Activated naive CD4-positive, alpha-beta T cell treated with anti-CD3 and anti-CD28 coated beads, Interleukin-2, amount 10 ng/mL, durations not matched to agents 7 days and 5 days (primary cell): ENCODE measurements at regions not wholly inside any gene's neighbourhood (a gene's known extent, or its start where the extent isn't known, plus 50 kb on each side); places are given as distances from the start of the nearest gene placed in this dataset.

Experiments
- CTCF ChIA-PET: fragments of 350-600 bp; sonication (Branson Sonifier 250); formaldehyde crosslinking; loops from one replicate; lab custom pipeline; 2021; ENCODE audit warnings: antibody characterized with exemption; lab: Charles Lee
- DNase-seq: peaks from one replicate; pipeline ENCODE4 v3.0.0-alpha.2; 2020
- H3K27ac Mint-ChIP-seq: one replicate; pipeline ENCODE4 v1.8.0; 2021; ENCODE audit warnings: mild to moderate bottlenecking, moderate library complexity, mixed read lengths
- H3K27me3 Mint-ChIP-seq: one replicate; pipeline ENCODE4 v1.8.0; 2021; ENCODE audit warnings: mild to moderate bottlenecking, mixed read lengths
- H3K36me3 Mint-ChIP-seq: one replicate; pipeline ENCODE4 v1.8.0; 2021; ENCODE audit warnings: mixed read lengths
- H3K4me1 Mint-ChIP-seq: one replicate; pipeline ENCODE4 v1.8.0; 2021; ENCODE audit warnings: mixed read lengths
- H3K4me3 Mint-ChIP-seq: one replicate; pipeline ENCODE4 v1.8.0; 2021; ENCODE audit warnings: mild to moderate bottlenecking, moderate library complexity, mixed read lengths
- H3K9me3 Mint-ChIP-seq: one replicate; pipeline ENCODE4 v1.8.0; 2021; ENCODE audit warnings: mixed read lengths

DNA sequence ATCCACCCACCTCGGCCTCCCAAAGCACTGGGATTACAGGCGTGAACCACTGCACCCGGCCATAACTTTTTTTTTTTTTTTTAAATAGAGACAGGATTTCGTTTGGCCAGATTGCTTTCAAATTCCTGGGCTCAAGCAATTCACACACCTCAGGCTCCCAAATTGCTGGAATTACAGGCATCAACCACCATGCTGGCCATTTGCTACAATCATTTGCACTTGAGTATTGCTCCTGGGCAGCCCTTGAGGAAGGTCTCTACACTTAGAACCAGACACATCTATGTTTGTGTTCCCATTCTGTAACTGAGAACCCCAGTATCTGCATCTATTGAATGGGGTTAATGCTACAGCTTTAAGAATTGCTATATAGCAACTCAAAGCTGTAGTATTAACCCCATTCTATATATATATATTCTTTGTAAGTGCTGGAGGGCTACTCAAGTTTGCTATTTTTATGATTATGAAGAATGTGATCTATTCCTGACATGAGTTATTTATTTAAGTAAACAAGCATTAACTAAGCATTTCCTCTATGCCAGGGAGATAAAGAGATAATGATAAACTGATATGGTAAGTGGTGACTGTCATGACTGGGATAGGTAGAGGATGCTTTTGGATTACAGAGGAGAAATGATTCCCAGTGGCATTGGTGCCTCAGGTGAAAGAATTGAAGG lies 496.5 kb upstream of the TNC start:
- H3K4me3 Mint-ChIP-seq = no peak overlapping the region
- no peaks in the 10 kb centered on the region for H3K4me1 Mint-ChIP-seq
- H3K36me3 Mint-ChIP-seq = no peaks in the 10 kb centered on the region
- no peak for DNase-seq
- H3K27me3 Mint-ChIP-seq = no peaks in the 10 kb centered on the region
- no peaks in the 10 kb centered on the region for H3K9me3 Mint-ChIP-seq
- CTCF ChIA-PET = no interaction called here
- no peak overlapping the region for H3K27ac Mint-ChIP-seq

DNA sequence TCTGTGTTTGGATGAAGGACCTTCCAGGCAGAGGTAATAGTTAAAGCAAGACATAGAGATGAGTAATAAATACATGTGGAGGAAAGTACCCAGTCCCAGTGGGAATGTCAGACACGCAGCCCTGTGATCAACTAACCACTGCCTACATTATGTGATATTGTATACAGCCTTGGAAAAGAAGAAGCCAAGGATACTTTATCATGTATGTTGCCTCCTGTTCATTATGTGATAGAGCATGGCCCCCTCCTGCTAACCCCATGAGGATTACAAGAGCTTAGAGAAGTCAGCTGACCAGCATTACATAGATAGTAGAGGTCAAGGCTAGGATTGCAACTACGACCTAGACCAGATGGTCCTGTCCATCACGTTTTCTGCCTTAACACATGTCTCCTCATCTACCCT lies 497.0 kb upstream of the TNC start:
- Mint-ChIP-seq H3K27me3 (no peaks in the 10 kb centered on the region), H3K9me3 (no peaks in the 10 kb centered on the region), H3K36me3 (no peaks in the 10 kb centered on the region), H3K27ac (no peak overlapping the region), H3K4me1 (no peaks in the 10 kb centered on the region), H3K4me3 (no peak overlapping the region)
- CTCF ChIA-PET = no interaction called here
- DNase-seq = no peak

GRCh38 chr9:115615821-115616665 lies 498.1 kb upstream of the TNC start:
- CTCF ChIA-PET = no interaction called here
- H3K9me3 Mint-ChIP-seq = peaks cover 5% of the 10 kb centered on the region
- H3K4me3 Mint-ChIP-seq = no peak overlapping the region
- H3K27ac Mint-ChIP-seq = no peak overlapping the region
- DNase-seq = no peak
- H3K36me3 Mint-ChIP-seq = no peaks in the 10 kb centered on the region
- no peaks in the 10 kb centered on the region for H3K27me3 Mint-ChIP-seq
- no peaks in the 10 kb centered on the region for H3K4me1 Mint-ChIP-seq

GRCh38 chr9:115616666-115617239 lies 498.8 kb upstream of the TNC start:
- Mint-ChIP-seq H3K9me3 (peaks cover 5% of the 10 kb centered on the region), H3K36me3 (no peaks in the 10 kb centered on the region), H3K4me3 (no peak overlapping the region), H3K27me3 (no peaks in the 10 kb centered on the region), H3K4me1 (no peaks in the 10 kb centered on the region), H3K27ac (no peak overlapping the region)
- CTCF ChIA-PET = no interaction called here
- DNase-seq = no peak

GRCh38 chr9:115625251-115625650 lies 507.3 kb upstream of the TNC start:
- H3K27me3 Mint-ChIP-seq = no peaks in the 10 kb centered on the region
- no peaks in the 10 kb centered on the region for H3K4me1 Mint-ChIP-seq
- H3K36me3 Mint-ChIP-seq = no peaks in the 10 kb centered on the region
- CTCF ChIA-PET = no interaction called here
- H3K9me3 Mint-ChIP-seq = peaks cover 2% of the 10 kb centered on the region
- no peak overlapping the region for H3K4me3 Mint-ChIP-seq
- DNase-seq = no peak
- no peak overlapping the region for H3K27ac Mint-ChIP-seq

- Mint-ChIP-seq H3K4me1 (no peaks in the 10 kb centered on the region), H3K27ac (no peak overlapping the region), H3K36me3 (no peaks in the 10 kb centered on the region), H3K4me3 (no peak overlapping the region), H3K27me3 (no peaks in the 10 kb centered on the region), H3K9me3 (no peaks in the 10 kb centered on the region)
- CTCF ChIA-PET = no interaction called here
- DNase-seq = no peak
These were observed 508.0 kb upstream of the TNC start for GRCh38 chr9:115625954-115626353.

DNA sequence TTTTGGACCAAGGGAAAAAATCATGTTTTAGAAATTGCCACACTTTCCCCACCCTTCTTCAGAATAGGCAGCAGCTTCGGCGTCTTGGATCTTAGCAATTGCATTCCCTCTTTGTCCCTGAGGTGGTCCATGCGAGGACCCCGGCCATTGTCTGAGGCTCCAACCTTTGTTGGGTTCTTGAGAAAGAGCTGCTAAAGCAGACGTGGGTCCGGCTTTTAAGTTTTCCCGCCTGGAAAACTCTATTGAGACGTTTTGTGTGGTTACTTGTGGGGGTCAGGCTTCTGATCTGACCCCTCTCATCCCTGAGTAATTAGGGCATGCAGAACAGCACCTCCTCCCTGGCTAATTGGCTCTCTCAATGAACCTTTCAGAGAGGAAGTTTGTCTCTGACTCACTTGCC lies 509.6 kb upstream of the TNC start:
- CTCF ChIA-PET = no interaction called here
- H3K27ac Mint-ChIP-seq = no peak overlapping the region
- no peaks in the 10 kb centered on the region for H3K27me3 Mint-ChIP-seq
- DNase-seq = no peak
- no peaks in the 10 kb centered on the region for H3K9me3 Mint-ChIP-seq
- no peaks in the 10 kb centered on the region for H3K4me1 Mint-ChIP-seq
- no peaks in the 10 kb centered on the region for H3K36me3 Mint-ChIP-seq
- H3K4me3 Mint-ChIP-seq = no peak overlapping the region

GRCh38 chr9:115628426-115628825 lies 510.5 kb upstream of the TNC start:
- Mint-ChIP-seq H3K4me1 (no peaks in the 10 kb centered on the region), H3K27me3 (no peaks in the 10 kb centered on the region), H3K4me3 (no peak overlapping the region), H3K27ac (no peak overlapping the region), H3K9me3 (no peaks in the 10 kb centered on the region), H3K36me3 (no peaks in the 10 kb centered on the region)
- no peak for DNase-seq
- CTCF ChIA-PET = no interaction called here

DNA sequence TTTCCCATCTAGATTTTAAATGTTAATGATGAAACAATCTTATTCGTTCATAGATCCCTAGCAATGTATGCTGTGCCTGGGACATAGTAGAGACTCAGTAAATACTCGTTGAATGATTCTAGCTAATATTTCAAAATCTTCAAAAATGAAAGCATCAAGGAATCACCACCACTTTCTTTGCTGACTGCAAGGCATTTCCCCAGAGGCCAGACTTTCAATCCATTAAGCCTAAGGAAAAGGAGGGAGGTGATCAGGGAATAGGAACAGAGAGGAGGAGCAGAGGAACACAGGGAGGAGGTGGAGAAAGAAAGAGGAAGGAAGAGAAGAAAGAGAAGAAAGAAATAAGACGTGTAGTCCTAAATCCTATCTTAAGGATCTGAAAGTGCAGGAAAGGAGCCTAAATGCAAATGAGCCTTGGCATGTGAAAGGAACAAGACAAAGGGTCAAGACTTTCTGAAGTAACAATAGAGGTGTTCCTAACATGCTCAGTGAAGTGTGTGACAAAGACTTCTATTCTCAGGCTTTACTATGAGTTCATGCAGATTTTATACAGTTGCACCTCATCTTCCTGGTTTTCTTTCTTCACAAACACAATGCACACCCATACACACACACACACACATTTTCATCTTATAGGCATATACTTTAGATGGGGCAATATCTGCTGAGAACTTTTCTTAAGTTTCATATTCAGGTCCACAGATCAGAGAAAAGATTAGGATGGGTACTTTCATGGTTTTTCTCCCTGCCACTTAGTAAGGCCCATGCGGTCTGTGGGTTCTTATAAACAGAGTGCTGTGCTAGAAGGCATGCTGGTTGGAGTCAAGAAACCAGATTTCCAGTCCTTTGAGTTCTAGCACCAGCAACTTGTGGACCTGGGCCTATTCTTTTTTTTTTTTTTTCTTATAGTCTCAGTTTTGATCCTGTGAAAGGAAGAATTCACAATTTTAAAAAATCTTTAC lies 512.2 kb upstream of the TNC start:
- Mint-ChIP-seq H3K36me3 (no peaks in the 10 kb centered on the region), H3K27me3 (no peaks in the 10 kb centered on the region), H3K4me3 (no peak overlapping the region), H3K27ac (no peak overlapping the region), H3K4me1 (no peaks in the 10 kb centered on the region), H3K9me3 (no peaks in the 10 kb centered on the region)
- no peak for DNase-seq
- CTCF ChIA-PET = no interaction called here

- H3K4me3 Mint-ChIP-seq = no peak overlapping the region
These were observed 514.4 kb upstream of the TNC start for GRCh38 chr9:115632391-115632790.

GRCh38 chr9:115633104-115633503 lies 515.1 kb upstream of the TNC start:
- no peak for DNase-seq
- CTCF ChIA-PET = no interaction called here
- Mint-ChIP-seq H3K27me3 (no peaks in the 10 kb centered on the region), H3K4me1 (no peaks in the 10 kb centered on the region), H3K36me3 (no peaks in the 10 kb centered on the region), H3K27ac (no peak overlapping the region), H3K4me3 (no peak overlapping the region), H3K9me3 (no peaks in the 10 kb centered on the region)

More at GRCh38 chr9:115632391-115632790, 514.4 kb upstream of the TNC start:
- no peaks in the 10 kb centered on the region for H3K4me1 Mint-ChIP-seq
- H3K27me3 Mint-ChIP-seq = no peaks in the 10 kb centered on the region
- no peak for DNase-seq
- no peaks in the 10 kb centered on the region for H3K36me3 Mint-ChIP-seq
- CTCF ChIA-PET = no interaction called here
- no peak overlapping the region for H3K27ac Mint-ChIP-seq
- H3K9me3 Mint-ChIP-seq = no peaks in the 10 kb centered on the region

DNA sequence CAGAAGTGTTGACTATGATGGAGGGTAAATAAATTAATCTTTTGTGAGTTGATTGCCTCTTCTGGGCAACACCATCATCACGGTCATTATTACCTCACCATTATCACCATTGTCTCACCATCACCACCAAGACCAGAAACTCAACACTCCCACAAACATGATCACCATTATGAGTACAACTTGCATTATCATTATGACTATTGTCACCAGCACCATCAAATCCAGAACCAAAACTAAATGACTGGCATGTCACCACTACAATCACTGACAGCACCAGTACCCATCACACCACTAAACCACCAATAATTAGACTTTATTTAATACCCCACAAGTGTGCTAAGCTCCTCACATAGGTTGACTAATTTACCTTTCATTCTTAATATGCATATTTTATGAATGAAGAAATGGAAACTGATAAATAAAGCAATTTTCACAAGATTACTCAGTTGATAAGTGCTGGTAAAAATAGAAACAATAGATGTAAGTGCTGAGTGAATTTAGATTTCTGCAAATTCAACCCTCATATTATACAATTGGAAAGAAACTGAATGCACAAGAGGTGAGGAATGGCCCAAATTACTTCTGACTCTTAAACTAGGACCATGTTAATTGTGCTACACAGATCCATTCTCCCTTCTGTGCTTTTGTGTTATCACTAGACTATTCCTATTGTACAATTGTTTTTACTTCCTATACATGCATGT lies 517.8 kb upstream of the PAPPA start:
- H3K4me1 Mint-ChIP-seq = no peaks in the 10 kb centered on the region
- no peak overlapping the region for H3K27ac Mint-ChIP-seq
- no peaks in the 10 kb centered on the region for H3K9me3 Mint-ChIP-seq
- H3K4me3 Mint-ChIP-seq = no peak overlapping the region
- no peak for DNase-seq
- H3K27me3 Mint-ChIP-seq = no peaks in the 10 kb centered on the region
- CTCF ChIA-PET = no interaction called here
- H3K36me3 Mint-ChIP-seq = no peaks in the 10 kb centered on the region

- Mint-ChIP-seq H3K4me3 (no peak overlapping the region), H3K27ac (no peak overlapping the region), H3K9me3 (no peaks in the 10 kb centered on the region), H3K27me3 (no peaks in the 10 kb centered on the region), H3K4me1 (no peaks in the 10 kb centered on the region), H3K36me3 (no peaks in the 10 kb centered on the region)
- CTCF ChIA-PET = no interaction called here
- DNase-seq = no peak
These were observed 517.0 kb upstream of the PAPPA start for GRCh38 chr9:115636596-115636995.

- Mint-ChIP-seq H3K4me3 (no peak overlapping the region), H3K9me3 (no peaks in the 10 kb centered on the region), H3K27ac (no peak overlapping the region), H3K36me3 (no peaks in the 10 kb centered on the region), H3K27me3 (no peaks in the 10 kb centered on the region), H3K4me1 (no peaks in the 10 kb centered on the region)
- DNase-seq = no peak
- CTCF ChIA-PET = no interaction called here
These were observed 515.9 kb upstream of the PAPPA start for GRCh38 chr9:115637661-115638060.
